H9 (cell line): ENCODE measurements at regions not wholly inside any gene's neighbourhood (a gene's known extent, or its start where the extent isn't known, plus 50 kb on each side); places are given as distances from the start of the nearest gene placed in this dataset.

Experiments
- DNase-seq: peaks from one replicate; pipeline ENCODE4 v3.0.0-alpha.2; 2017
- H2AFZ ChIP-seq: one replicate; pipeline ENCODE4 v1.6.1; 2013; ENCODE audit warnings: mild to moderate bottlenecking, low read length, control low read depth, moderate library complexity
- H2AK5ac ChIP-seq: 2 replicates; pipeline ENCODE4 v1.6.1; 2013; ENCODE audit warnings: low read length, control low read depth, mixed read lengths; ENCODE audit not compliant: insufficient read length
- H2BK120ac ChIP-seq: one replicate; pipeline ENCODE4 v1.6.1; 2013; ENCODE audit warnings: low read depth, mild to moderate bottlenecking, low read length, control low read depth, inconsistent platforms; ENCODE audit not compliant: poor library complexity, severe bottlenecking
- H2BK12ac ChIP-seq: 2 replicates; pipeline ENCODE4 v1.6.1; 2013; ENCODE audit warnings: low read length, control low read depth, mixed read lengths, low read depth; ENCODE audit not compliant: insufficient read length
- H2BK15ac ChIP-seq: 2 replicates; pipeline ENCODE4 v1.6.1; 2013; ENCODE audit warnings: low read depth, low read length, control low read depth
- H2BK20ac ChIP-seq: one replicate; pipeline ENCODE4 v1.6.1; 2013; ENCODE audit warnings: low read depth, mild to moderate bottlenecking, low read length, control low read depth, inconsistent platforms; ENCODE audit not compliant: poor library complexity, severe bottlenecking
- H2BK5ac ChIP-seq: 2 replicates; pipeline ENCODE4 v1.6.1; 2013; ENCODE audit warnings: low read length, control low read depth, mixed read lengths; ENCODE audit not compliant: insufficient read length
- H3K14ac ChIP-seq: 2 replicates; pipeline ENCODE4 v1.6.1; 2013; ENCODE audit warnings: low read length, control low read depth; ENCODE audit not compliant: insufficient read depth
- H3K18ac ChIP-seq: 2 replicates; pipeline ENCODE4 v1.6.1; 2013; ENCODE audit warnings: low read depth, mild to moderate bottlenecking, mixed read lengths, low read length, control low read depth; ENCODE audit not compliant: insufficient read length
- H3K23ac ChIP-seq: 2 replicates; pipeline ENCODE4 v1.6.1; 2013; ENCODE audit warnings: low read length, control low read depth, mixed read lengths, low read depth; ENCODE audit not compliant: insufficient read length
- H3K23me2 ChIP-seq: 2 replicates; pipeline ENCODE4 v1.6.1; 2013; ENCODE audit warnings: low read depth, mild to moderate bottlenecking, mixed read lengths, low read length, control low read depth; ENCODE audit not compliant: insufficient read length, poor library complexity, severe bottlenecking
- H3K27ac ChIP-seq: 2 replicates; pipeline ENCODE4 v1.5.1; 2013; ENCODE audit warnings: low read length, control low read depth, mixed read lengths, low read depth; ENCODE audit not compliant: insufficient read length
- H3K27me3 ChIP-seq: 2 replicates; pipeline ENCODE4 v1.6.1; 2013; ENCODE audit warnings: low read length, control low read depth, inconsistent platforms; ENCODE audit not compliant: insufficient read depth
- H3K4ac ChIP-seq: 2 replicates; pipeline ENCODE4 v1.6.1; 2013; ENCODE audit warnings: low read depth, mild to moderate bottlenecking, control low read depth, inconsistent platforms, low read length, moderate library complexity
- H3K4me1 ChIP-seq: 2 replicates; pipeline ENCODE4 v1.6.1; 2013; ENCODE audit warnings: low read length, control low read depth, inconsistent platforms; ENCODE audit not compliant: insufficient read depth
- H3K4me2 ChIP-seq: 2 replicates; pipeline ENCODE4 v1.6.1; 2013; ENCODE audit warnings: low read length, control low read depth, mixed read lengths; ENCODE audit not compliant: insufficient read length, insufficient read depth
- H3K56ac ChIP-seq: 2 replicates; pipeline ENCODE4 v1.6.1; 2013; ENCODE audit warnings: low read depth, mild to moderate bottlenecking, mixed read lengths, low read length, control low read depth; ENCODE audit not compliant: insufficient read length
- H3K79me1 ChIP-seq: 2 replicates; pipeline ENCODE4 v1.6.1; 2013; ENCODE audit warnings: low read depth, mild to moderate bottlenecking, moderate library complexity, low read length, control low read depth, inconsistent platforms; ENCODE audit not compliant: insufficient read depth, poor library complexity, severe bottlenecking
- H3K79me2 ChIP-seq: 2 replicates; pipeline ENCODE4 v1.6.1; 2013; ENCODE audit warnings: low read length, control low read depth, inconsistent platforms; ENCODE audit not compliant: insufficient read depth
- H3K9ac ChIP-seq: 2 replicates; pipeline ENCODE4 v1.6.1; 2013; ENCODE audit warnings: low read length, control low read depth, mixed read lengths; ENCODE audit not compliant: insufficient read length; ENCODE audit errors: extremely low read depth
- H3K9me3 ChIP-seq: one replicate; pipeline ENCODE4 v1.6.1; 2013; ENCODE audit warnings: low read depth, low read length, inconsistent platforms; ENCODE audit not compliant: control insufficient read depth
- H3T11ph ChIP-seq: one replicate; pipeline ENCODE4 v1.6.1; 2013; ENCODE audit warnings: mild to moderate bottlenecking, low read length, control low read depth, inconsistent platforms
- H4K20me1 ChIP-seq: one replicate; pipeline ENCODE4 v1.6.1; 2013; ENCODE audit not compliant: control insufficient read depth, insufficient read length, insufficient read depth
- H4K5ac ChIP-seq: 2 replicates; pipeline ENCODE4 v1.6.1; 2013; ENCODE audit warnings: low read depth, mild to moderate bottlenecking, mixed read lengths, low read length, control low read depth; ENCODE audit not compliant: insufficient read length
- H4K8ac ChIP-seq: replicated peaks from 2 replicates; pipeline ENCODE4 v1.6.1; 2013; ENCODE audit warnings: low read length, control low read depth, mixed read lengths, low read depth; ENCODE audit not compliant: insufficient read length
- H4K91ac ChIP-seq: 2 replicates; pipeline ENCODE4 v1.6.1; 2013; ENCODE audit warnings: low read depth, mild to moderate bottlenecking, moderate library complexity, mixed read lengths, low read length, control low read depth; ENCODE audit not compliant: insufficient read length
- H3K27ac Mint-ChIP-seq, 3 experiments: 2 replicates in 2 of 3; 3 replicates in 1 of 3; pipeline ENCODE4 v1.8.0; 2020 to 2021; ENCODE audit warnings: mixed read lengths in 3 of 3, mild to moderate bottlenecking in 1 of 3, moderate library complexity in 1 of 3
- H3K27me3 Mint-ChIP-seq: 2 replicates; pipeline ENCODE4 v1.8.0; 2021; ENCODE audit warnings: low read depth, mild to moderate bottlenecking, moderate library complexity, mixed read lengths
- H3K36me3 Mint-ChIP-seq, 3 experiments: 2 replicates in 2 of 3; 3 replicates in 1 of 3; pipeline ENCODE4 v1.8.0; 2020 to 2021; ENCODE audit warnings: low read depth in 3 of 3, mixed read lengths in 3 of 3; ENCODE audit not compliant: insufficient read depth in 1 of 3
- H3K4me1 Mint-ChIP-seq, 2 experiments: 2 replicates each; pipeline ENCODE4 v1.8.0; 2020; ENCODE audit warnings: mixed read lengths in 2 of 2
- H3K4me3 Mint-ChIP-seq, 2 experiments: 2 replicates in 1 of 2; 3 replicates in 1 of 2; pipeline ENCODE4 v1.8.0; 2020 to 2021; ENCODE audit warnings: mild to moderate bottlenecking in 2 of 2, mixed read lengths in 2 of 2, moderate library complexity in 1 of 2
- H3K9me3 Mint-ChIP-seq, 2 experiments: 2 replicates in 1 of 2; 3 replicates in 1 of 2; pipeline ENCODE4 v1.8.0; 2020; ENCODE audit warnings: mild to moderate bottlenecking in 2 of 2, mixed read lengths in 2 of 2, moderate library complexity in 1 of 2
- WGBS: extraction: QIAGEN DNeasy Blood & Tissue Kit; methylation state at CpG from one replicate; pipeline ENCODE4 v1.1.7; 2013; ENCODE audit warnings: missing lambda C conversion rate, low lambda C conversion rate, mixed read lengths; ENCODE audit not compliant: insufficient read length; ENCODE audit errors: extremely low coverage; 5-methylcytosine and 5-hydroxymethylcytosine counted together
- TF ChIP-seq, protein P1 (sequence below): fragments of 200-600 bp; sonication (generic); conservative IDR thresholded peaks from 3 replicates; pipeline ENCODE4 v1.8.0; 2021; ENCODE audit warnings: antibody characterized with exemption, mild to moderate bottlenecking

DNA sequence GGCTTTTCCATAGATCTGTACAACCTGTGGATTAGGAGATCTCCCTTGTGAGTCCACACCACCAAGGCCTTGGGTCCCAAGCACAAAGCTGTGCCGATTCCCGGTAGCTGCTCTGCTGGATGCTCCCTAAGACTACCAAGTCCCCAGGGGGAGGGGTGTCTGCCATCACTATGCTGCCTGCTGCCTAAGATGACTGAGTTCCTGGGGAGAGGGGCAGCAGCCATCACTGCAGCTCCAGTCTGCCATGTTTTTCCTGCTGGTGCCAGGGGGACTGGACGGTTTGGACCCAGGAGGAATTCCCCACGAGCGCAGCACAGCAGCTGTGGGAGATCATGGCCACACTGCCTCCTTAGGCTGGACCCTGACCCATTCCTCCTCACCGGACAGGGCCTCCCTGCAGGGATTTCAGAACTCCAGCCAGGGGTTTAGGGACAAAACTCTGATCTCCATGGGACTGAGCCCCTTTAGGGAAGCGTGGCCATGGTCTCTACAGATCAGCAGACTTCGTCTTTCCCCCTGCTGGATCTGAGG lies 1049.8 kb downstream of the SORCS1 start:
- H3K27ac ChIP-seq = no peak overlapping the region
- Mint-ChIP-seq H3K36me3 (peaks cover 0 to 5% (median 4%) of the 10 kb centered on the region in 3 experiments; a peak in 5 of 7 replicates), H3K27me3 (peaks cover 2% of the 10 kb centered on the region; the same call in 1 of the 2 replicates), H3K27ac (no peak overlapping the region), H3K4me1 (no peaks in the 10 kb centered on the region), H3K4me3 (no peak overlapping the region), H3K9me3 (peaks cover 7 to 13% of the 10 kb centered on the region in 2 experiments)
- H3K79me2 ChIP-seq = no peaks in the 10 kb centered on the region
- no peak overlapping the region for H3K23ac ChIP-seq
- H4K91ac ChIP-seq = no peak overlapping the region
- H2AFZ ChIP-seq = no peak overlapping the region
- H3K79me1 ChIP-seq = no peaks in the 10 kb centered on the region
- H3T11ph ChIP-seq = no peak overlapping the region
- H3K14ac ChIP-seq = no peak overlapping the region
- no peak overlapping the region for H2AK5ac ChIP-seq
- no peaks in the 10 kb centered on the region for H3K27me3 ChIP-seq
- H2BK12ac ChIP-seq = no peak overlapping the region
- H3K18ac ChIP-seq = no peak overlapping the region
- H4K8ac ChIP-seq = no peak overlapping the region
- no peaks in the 10 kb centered on the region for H3K9me3 ChIP-seq
- no peak overlapping the region for H2BK120ac ChIP-seq
- H3K4ac ChIP-seq = no peak overlapping the region
- no peak overlapping the region for H2BK15ac ChIP-seq
- H3K56ac ChIP-seq = no peak overlapping the region
- no peaks in the 10 kb centered on the region for H4K20me1 ChIP-seq
- TF ChIP-seq, protein P1, sequence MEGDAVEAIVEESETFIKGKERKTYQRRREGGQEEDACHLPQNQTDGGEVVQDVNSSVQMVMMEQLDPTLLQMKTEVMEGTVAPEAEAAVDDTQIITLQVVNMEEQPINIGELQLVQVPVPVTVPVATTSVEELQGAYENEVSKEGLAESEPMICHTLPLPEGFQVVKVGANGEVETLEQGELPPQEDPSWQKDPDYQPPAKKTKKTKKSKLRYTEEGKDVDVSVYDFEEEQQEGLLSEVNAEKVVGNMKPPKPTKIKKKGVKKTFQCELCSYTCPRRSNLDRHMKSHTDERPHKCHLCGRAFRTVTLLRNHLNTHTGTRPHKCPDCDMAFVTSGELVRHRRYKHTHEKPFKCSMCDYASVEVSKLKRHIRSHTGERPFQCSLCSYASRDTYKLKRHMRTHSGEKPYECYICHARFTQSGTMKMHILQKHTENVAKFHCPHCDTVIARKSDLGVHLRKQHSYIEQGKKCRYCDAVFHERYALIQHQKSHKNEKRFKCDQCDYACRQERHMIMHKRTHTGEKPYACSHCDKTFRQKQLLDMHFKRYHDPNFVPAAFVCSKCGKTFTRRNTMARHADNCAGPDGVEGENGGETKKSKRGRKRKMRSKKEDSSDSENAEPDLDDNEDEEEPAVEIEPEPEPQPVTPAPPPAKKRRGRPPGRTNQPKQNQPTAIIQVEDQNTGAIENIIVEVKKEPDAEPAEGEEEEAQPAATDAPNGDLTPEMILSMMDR = no peak
- H2BK5ac ChIP-seq = no peak overlapping the region
- H4K5ac ChIP-seq = no peak overlapping the region
- no peaks in the 10 kb centered on the region for H3K4me1 ChIP-seq
- DNase-seq = no peak
- no CpG with 5 or more reads among the region's 8 CpGs for WGBS
- H3K9ac ChIP-seq = no peak overlapping the region
- H3K23me2 ChIP-seq = no peaks in the 10 kb centered on the region
- no peak overlapping the region for H2BK20ac ChIP-seq
- H3K4me2 ChIP-seq = no peak overlapping the region
